ENCODE measurements at regions not wholly inside any gene's neighbourhood (a gene's known extent, or its start where the extent isn't known, plus 50 kb on each side); places are given as distances from the start of the nearest gene placed in this dataset.

DNA sequence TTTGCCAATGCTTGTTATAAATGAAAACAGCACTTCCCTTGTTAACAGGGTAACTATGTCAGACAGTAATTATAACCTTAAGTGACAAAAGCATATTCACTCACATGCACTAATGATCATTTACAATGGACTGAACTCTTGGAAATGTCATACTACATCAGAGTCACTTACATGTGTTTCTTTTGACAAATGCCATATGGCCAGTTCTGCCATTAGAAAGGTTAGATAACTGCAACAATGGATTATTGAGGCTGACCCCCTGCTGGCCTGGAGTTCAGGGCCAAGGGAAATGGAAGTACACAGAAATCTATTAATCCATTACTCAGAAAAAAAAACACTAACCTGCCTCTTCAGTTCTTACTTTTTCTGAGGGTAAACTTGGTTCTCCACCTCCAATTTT, 313.4 kb downstream of the CNTN3 start:
- no peak for ATAC-seq
- TF ChIP-seq JUN (IDR thresholded peaks at IDR 0.05) (no peak), NR3C1 (IDR thresholded peaks at IDR 0.05) (no peak), CBX2 (IDR thresholded peaks at IDR 0.05; ENCODE audit: borderline replicate concordance, low read depth) (no peak), EP300 (IDR thresholded peaks at IDR 0.05) (no peak), PHF8 (IDR thresholded peaks at IDR 0.05; ENCODE audit: borderline replicate concordance, low read depth) (no peak)
- TF ChIP-seq, protein P1, sequence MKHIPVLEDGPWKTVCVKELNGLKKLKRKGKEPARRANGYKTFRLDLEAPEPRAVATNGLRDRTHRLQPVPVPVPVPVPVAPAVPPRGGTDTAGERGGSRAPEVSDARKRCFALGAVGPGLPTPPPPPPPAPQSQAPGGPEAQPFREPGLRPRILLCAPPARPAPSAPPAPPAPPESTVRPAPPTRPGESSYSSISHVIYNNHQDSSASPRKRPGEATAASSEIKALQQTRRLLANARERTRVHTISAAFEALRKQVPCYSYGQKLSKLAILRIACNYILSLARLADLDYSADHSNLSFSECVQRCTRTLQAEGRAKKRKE (CRISPR knock-in tag; IDR thresholded peaks at IDR 0.05; ENCODE audit: low read depth) = no peak
- FAIRE-seq = no peak
- Histone ChIP-seq H3K9me3 (0 out of 3 replicates have a peak, but pooled peaks cover 3% of the 10 kb centered on the region), H3K27ac (no peak overlapping the region), H3K4me1 (no peaks in the 10 kb centered on the region), H3K4me3 (no peak overlapping the region), H3K4me2 (no peak overlapping the region)
- ChIA-PET POLR2A (no interaction called here), CTCF (no interaction called here)
- no peak for DNase-seq (ENCODE audit: low read depth in 1 of 2, low spot score in 1 of 2)

DNA sequence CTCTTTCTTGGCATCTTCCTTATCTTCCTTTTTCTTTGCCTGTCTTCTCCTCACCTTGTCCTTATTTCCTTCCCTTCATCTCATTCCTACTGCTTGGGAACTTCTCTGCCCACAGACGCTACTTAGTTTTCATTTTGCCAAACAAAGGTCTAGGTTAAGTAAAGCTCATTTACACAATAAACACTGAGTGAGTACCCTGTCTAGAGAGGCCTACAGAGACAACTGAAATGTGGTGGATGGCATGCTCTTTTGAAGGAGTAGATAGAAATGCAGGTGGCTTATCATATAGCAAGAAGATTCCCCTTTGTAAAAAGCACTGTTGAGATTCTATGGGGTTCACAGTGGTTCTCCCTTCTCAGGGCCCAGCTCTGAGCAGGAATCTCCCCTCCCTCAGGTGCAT, 319.0 kb downstream of the CNTN3 start:
- TF ChIP-seq BHLHE40 (IDR thresholded peaks at IDR 0.05; ENCODE audit: low read depth, low read length) (no peak), CBX2 (IDR thresholded peaks at IDR 0.05; ENCODE audit: borderline replicate concordance, low read depth) (no peak), SREBF2 (IDR thresholded peaks at IDR 0.05) (no peak), HOXB5 (CRISPR knock-in tag; IDR thresholded peaks at IDR 0.05) (no peak), EHMT2 (IDR thresholded peaks at IDR 0.05; ENCODE audit: low read depth) (no peak), MAFK (IDR thresholded peaks at IDR 0.05; ENCODE audit: partially characterized antibody) (no peak), HEYL (CRISPR knock-in tag; IDR thresholded peaks at IDR 0.05) (no peak), MAZ (IDR thresholded peaks at IDR 0.05; ENCODE audit: borderline replicate concordance, low read depth, low read length) (no peak), ZC3H11A (IDR thresholded peaks at IDR 0.05) (no peak), CEBPB (IDR thresholded peaks at IDR 0.05) (no peak), SMC3 (IDR thresholded peaks at IDR 0.05) (no peak), ESRRA (IDR thresholded peaks at IDR 0.05; ENCODE audit: borderline replicate concordance, low read length) (no peak), CHD2 (IDR thresholded peaks at IDR 0.05; ENCODE audit: low read length, partially characterized antibody) (no peak), MYC (IDR thresholded peaks at IDR 0.05; ENCODE audit: borderline replicate concordance, low read length) (no peak)
- TF ChIP-seq, protein P2, sequence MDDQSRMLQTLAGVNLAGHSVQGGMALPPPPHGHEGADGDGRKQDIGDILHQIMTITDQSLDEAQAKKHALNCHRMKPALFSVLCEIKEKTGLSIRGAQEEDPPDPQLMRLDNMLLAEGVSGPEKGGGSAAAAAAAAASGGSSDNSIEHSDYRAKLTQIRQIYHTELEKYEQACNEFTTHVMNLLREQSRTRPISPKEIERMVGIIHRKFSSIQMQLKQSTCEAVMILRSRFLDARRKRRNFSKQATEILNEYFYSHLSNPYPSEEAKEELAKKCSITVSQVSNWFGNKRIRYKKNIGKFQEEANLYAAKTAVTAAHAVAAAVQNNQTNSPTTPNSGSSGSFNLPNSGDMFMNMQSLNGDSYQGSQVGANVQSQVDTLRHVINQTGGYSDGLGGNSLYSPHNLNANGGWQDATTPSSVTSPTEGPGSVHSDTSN (IDR thresholded peaks at IDR 0.05) = no peak
- TF ChIP-seq, protein P3, sequence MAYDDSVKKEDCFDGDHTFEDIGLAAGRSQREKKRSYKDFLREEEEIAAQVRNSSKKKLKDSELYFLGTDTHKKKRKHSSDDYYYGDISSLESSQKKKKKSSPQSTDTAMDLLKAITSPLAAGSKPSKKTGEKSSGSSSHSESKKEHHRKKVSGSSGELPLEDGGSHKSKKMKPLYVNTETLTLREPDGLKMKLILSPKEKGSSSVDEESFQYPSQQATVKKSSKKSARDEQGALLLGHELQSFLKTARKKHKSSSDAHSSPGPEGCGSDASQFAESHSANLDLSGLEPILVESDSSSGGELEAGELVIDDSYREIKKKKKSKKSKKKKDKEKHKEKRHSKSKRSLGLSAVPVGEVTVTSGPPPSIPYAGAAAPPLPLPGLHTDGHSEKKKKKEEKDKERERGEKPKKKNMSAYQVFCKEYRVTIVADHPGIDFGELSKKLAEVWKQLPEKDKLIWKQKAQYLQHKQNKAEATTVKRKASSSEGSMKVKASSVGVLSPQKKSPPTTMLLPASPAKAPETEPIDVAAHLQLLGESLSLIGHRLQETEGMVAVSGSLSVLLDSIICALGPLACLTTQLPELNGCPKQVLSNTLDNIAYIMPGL (CRISPR knock-in tag; IDR thresholded peaks at IDR 0.05; ENCODE audit: borderline replicate concordance) = no peak
- H3K4me1 ChIP-seq = no peaks in the 10 kb centered on the region
- ChIA-PET CTCF (no interaction called here), POLR2A (no interaction called here)
- no peak overlapping the region for H3K4me3 ChIP-seq
- no peak for ATAC-seq
- FAIRE-seq = no peak
- no peak overlapping the region for H3K4me2 ChIP-seq
- 0% methylated on average over 1 of the region's 1 CpG for WGBS (ENCODE audit: missing lambda C conversion rate)
- 0 out of 3 replicates have a peak, but pooled peaks cover 3% of the 10 kb centered on the region for H3K9me3 ChIP-seq
- DNase-seq (ENCODE audit: low read depth in 1 of 2, low spot score in 1 of 2) = no peak
- H3K27ac ChIP-seq = no peak overlapping the region

DNA sequence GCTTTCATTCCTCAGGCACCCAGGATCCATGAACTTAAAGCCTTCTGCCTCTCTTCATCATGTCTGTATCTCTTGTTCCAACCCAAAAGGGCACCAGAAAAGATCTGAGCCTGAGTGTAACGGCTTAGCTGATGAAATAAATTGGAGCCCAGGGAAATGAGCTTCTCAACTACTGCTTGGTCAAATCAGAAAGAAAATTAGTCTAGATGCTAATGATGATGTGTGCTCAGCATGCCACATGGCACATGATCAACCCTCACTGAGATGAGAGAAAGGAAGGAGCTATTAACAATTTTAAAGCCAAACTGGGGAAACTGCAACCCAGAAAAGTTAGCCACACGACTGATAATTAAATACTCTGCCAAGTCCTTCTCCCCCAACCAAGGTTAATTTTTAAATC, 325.7 kb downstream of the CNTN3 start:
- no peak overlapping the region for H3K27ac ChIP-seq
- CTCF ChIA-PET = no interaction called here
- H3K4me2 ChIP-seq = no peak overlapping the region
- H3K9me3 ChIP-seq = no peaks in the 10 kb centered on the region
- no peak for DNase-seq (ENCODE audit: low read depth in 1 of 2, low spot score in 1 of 2)
- H3K4me3 ChIP-seq = no peak overlapping the region
- no peaks in the 10 kb centered on the region for H3K4me1 ChIP-seq
- no peak for ATAC-seq
- 3% methylated on average over 2 of the region's 2 CpGs for WGBS (ENCODE audit: missing lambda C conversion rate)
- POLR2A ChIA-PET = no interaction called here
- FAIRE-seq = no peak
- TF ChIP-seq, protein P4, sequence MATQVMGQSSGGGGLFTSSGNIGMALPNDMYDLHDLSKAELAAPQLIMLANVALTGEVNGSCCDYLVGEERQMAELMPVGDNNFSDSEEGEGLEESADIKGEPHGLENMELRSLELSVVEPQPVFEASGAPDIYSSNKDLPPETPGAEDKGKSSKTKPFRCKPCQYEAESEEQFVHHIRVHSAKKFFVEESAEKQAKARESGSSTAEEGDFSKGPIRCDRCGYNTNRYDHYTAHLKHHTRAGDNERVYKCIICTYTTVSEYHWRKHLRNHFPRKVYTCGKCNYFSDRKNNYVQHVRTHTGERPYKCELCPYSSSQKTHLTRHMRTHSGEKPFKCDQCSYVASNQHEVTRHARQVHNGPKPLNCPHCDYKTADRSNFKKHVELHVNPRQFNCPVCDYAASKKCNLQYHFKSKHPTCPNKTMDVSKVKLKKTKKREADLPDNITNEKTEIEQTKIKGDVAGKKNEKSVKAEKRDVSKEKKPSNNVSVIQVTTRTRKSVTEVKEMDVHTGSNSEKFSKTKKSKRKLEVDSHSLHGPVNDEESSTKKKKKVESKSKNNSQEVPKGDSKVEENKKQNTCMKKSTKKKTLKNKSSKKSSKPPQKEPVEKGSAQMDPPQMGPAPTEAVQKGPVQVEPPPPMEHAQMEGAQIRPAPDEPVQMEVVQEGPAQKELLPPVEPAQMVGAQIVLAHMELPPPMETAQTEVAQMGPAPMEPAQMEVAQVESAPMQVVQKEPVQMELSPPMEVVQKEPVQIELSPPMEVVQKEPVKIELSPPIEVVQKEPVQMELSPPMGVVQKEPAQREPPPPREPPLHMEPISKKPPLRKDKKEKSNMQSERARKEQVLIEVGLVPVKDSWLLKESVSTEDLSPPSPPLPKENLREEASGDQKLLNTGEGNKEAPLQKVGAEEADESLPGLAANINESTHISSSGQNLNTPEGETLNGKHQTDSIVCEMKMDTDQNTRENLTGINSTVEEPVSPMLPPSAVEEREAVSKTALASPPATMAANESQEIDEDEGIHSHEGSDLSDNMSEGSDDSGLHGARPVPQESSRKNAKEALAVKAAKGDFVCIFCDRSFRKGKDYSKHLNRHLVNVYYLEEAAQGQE (IDR thresholded peaks at IDR 0.05) = no peak
- TF ChIP-seq TFCP2L1 (CRISPR knock-in tag; IDR thresholded peaks at IDR 0.05) (no peak), CHD2 (IDR thresholded peaks at IDR 0.05; ENCODE audit: low read length, partially characterized antibody) (no peak)
- TF ChIP-seq, protein P5, sequence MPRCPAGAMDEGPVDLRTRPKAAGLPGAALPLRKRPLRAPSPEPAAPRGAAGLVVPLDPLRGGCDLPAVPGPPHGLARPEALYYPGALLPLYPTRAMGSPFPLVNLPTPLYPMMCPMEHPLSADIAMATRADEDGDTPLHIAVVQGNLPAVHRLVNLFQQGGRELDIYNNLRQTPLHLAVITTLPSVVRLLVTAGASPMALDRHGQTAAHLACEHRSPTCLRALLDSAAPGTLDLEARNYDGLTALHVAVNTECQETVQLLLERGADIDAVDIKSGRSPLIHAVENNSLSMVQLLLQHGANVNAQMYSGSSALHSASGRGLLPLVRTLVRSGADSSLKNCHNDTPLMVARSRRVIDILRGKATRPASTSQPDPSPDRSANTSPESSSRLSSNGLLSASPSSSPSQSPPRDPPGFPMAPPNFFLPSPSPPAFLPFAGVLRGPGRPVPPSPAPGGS (IDR thresholded peaks at IDR 0.05) = no peak
- TF ChIP-seq, protein P2 (IDR thresholded peaks at IDR 0.05) = no peak
- TF ChIP-seq, protein P1 (CRISPR knock-in tag; IDR thresholded peaks at IDR 0.05; ENCODE audit: low read depth) = no peak
